SK-N-MC (cell line): ENCODE measurements at regions not wholly inside any gene's neighbourhood (a gene's known extent, or its start where the extent isn't known, plus 50 kb on each side); places are given as distances from the start of the nearest gene placed in this dataset.

ENCODE experiments used
- EZH2 ChIP-seq: fragments of 200-600 bp; sonication (generic); IDR thresholded peaks from one replicate; pipeline ENCODE4 v1.6.1; 2017; ENCODE audit warnings: antibody characterized with exemption
- POLR2AphosphoS5 ChIP-seq: IDR thresholded peaks from 2 replicates; pipeline ENCODE4 v1.6.1; 2012; ENCODE audit warnings: mild to moderate bottlenecking, low read depth, low read length, borderline replicate concordance

GRCh38 chr13:30107521-30108136 lies 199.7 kb downstream of the KATNAL1 start:
- no peak for TF ChIP-seq POLR2AphosphoS5
- no peak for TF ChIP-seq EZH2
